GM18858 (cell line): ENCODE measurements at regions not wholly inside any gene's neighbourhood (a gene's known extent, or its start where the extent isn't known, plus 50 kb on each side); places are given as distances from the start of the nearest gene placed in this dataset.

Experiments
- ATAC-seq: cut with Tn5 transposase; IDR thresholded peaks from one replicate; pipeline ENCODE4 v1.9.1; 2021; ENCODE audit not compliant: unreplicated experiment

- ATAC-seq: no peak
Measured at GRCh38 chr12:74431801-74432200, 105.8 kb upstream of the ATXN7L3B start.

- no peak for ATAC-seq
Measured at GRCh38 chr12:74440469-74440868, 97.2 kb upstream of the ATXN7L3B start.

DNA sequence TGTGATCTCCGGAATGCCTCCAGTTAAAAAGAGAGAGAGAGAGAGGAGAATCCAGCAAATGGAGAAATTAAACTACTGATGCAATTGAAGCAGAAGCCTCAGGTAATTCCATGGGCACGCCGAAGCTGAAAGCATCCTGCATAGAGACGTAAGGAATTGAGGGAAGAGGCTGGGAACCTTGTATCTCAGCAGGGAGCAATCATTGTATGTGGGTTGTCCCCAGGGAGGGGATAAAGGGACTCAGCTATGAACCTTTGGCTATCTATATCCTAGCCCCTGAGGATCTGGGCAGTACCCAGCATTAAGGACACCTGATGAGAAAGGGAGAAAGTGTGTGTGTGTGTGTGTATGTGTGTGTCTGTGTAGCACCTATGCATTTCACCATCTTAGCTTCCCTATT lies 95.8 kb upstream of the ATXN7L3B start:
- ATAC-seq: no peak

GRCh38 chr12:74446466-74446865 lies 91.2 kb upstream of the ATXN7L3B start:
- ATAC-seq: no peak

DNA sequence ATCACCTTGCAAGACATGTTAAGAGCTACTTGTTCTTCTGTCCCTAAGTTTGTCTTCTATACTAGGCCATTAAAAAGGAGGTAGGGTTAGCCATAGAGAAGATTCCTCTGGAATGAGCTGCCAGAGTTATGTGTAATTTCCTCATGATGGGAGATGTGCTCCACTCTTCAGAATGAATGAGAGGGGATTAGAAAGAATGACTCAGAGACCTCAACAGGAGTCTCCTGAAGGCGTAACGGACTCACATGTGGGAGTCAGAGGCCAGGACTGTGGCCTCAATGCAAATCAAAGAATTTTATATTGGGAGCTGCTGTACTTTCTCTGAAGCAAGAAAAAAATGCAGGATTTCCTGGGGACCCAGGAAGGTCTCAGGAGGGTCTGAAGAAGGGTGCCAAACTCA lies 87.8 kb upstream of the ATXN7L3B start:
- ATAC-seq: no peak

DNA sequence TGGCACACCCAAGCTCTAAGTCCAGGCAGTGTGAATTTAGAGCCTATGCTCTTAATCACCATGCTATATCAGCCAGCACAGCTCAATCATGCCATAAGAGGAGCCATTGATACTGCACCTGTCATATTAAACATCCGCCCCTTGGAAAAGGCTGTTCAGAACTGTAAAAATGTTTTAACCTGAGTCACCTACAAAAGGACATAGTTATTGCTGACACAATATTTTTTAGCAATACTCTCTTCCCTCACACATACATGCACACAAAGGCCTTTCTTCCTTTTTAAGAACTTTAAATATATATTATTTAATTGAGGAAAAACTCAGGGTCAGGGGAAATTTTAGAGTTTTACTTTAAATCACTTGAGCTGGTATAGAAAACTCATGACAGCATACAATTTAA lies 83.5 kb upstream of the ATXN7L3B start:
- ATAC-seq: no peak

DNA sequence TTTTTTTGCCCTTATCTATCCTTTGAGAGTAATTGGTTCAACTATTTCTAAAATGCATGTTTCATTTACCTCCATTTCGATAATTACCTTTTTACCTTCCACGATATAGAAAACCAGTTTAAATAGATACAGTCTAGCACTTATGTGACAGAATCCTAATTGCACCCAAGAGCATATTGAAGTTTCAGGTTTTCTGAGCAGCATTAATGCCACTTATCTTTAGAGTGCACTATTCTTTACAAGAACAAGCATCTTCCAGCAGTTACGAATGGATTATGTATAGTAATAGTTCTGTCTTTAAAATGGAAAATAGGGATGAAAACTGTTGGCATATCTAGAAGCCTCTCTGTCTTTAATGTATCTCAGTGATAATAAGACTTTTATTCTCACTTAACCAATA lies 82.2 kb upstream of the ATXN7L3B start:
- no peak for ATAC-seq

GRCh38 chr12:74456431-74456830 lies 81.2 kb upstream of the ATXN7L3B start:
- no peak for ATAC-seq

GRCh38 chr12:74468401-74468800 lies 69.2 kb upstream of the ATXN7L3B start:
- no peak for ATAC-seq

GRCh38 chr12:74476234-74476633 lies 61.4 kb upstream of the ATXN7L3B start:
- no peak for ATAC-seq

DNA sequence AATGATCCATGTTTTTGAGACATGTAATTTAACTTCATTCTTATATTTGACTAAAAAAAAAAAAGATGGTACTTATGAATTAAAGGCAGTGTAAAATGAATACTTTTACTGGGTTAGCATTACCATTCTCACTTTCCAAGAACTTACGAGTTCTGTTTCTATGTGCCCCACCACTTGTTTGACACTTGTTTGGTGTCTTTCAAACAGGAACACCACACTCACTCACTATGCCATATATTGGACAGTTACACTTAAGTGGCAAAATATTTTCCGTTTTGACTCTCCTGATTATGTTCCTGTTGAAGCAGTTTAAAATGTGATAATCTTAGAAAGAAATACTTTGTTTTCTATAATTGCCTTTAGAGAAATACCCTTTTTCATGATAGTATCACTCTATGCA lies 56.6 kb upstream of the ATXN7L3B start:
- no peak for ATAC-seq

DNA sequence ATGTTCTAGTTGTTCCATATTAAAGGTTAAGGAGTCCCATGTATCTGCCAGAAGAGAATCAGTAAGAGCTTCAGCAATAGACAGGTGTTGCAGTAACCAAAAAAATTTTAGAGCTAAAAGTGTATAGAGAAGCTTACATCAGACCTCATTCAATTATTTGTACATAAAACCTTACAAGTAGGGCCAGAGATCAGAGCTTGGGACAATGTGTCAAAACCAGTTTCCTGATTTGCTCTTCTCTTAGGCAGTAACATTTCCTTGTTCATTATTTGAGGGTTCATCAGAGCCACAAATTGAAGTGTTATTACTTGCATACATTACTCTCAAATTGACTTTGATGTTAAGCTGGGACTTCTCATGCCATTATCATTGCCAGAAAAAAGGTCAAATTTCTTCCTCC lies 55.5 kb upstream of the ATXN7L3B start:
- ATAC-seq: no peak

DNA sequence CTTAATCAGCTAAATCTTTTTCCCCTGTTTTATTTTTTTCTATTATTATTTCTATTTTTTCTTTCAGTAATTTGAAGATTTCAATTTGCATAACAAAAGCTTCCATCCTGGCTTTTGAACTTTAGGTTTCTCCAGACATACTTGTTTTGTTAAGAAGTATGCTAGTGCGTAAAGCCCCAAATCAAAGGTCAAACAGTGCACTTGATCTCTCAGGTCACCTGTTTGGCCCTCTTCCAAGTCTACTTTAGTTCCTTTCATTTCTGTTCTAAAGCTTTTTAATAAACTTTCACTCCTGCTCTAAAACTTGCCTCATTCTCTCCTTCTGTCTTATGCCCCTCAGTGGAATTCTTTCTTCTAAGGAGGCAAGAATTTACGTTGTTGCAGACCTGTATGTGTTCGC lies 54.6 kb upstream of the ATXN7L3B start:
- ATAC-seq: no peak
